OCI-LY7 (cell line): ENCODE measurements at regions not wholly inside any gene's neighbourhood (a gene's known extent, or its start where the extent isn't known, plus 50 kb on each side); places are given as distances from the start of the nearest gene placed in this dataset.

Experiments
- CTCF ChIP-seq: fragments of 200-600 bp; sonication (generic); conservative IDR thresholded peaks from 2 replicates; pipeline ENCODE4 v1.5.1; 2014; ENCODE audit warnings: mild to moderate bottlenecking, antibody characterized with exemption, low read length, moderate library complexity, mixed read lengths
- EZH2phosphoT487 ChIP-seq: fragments of 200-600 bp; sonication (generic); IDR thresholded peaks from 2 replicates; pipeline ENCODE4 v1.6.1; 2018; ENCODE audit warnings: low read depth, borderline replicate concordance, mild to moderate bottlenecking, mixed run types, antibody characterized with exemption, low read length, moderate library complexity, mixed read lengths

GRCh38 chr4:11722223-11722622, 293.5 kb upstream of the HS3ST1 start:
- TF ChIP-seq CTCF (no peak), EZH2phosphoT487 (no peak)
